ENCODE measurements at regions not wholly inside any gene's neighbourhood (a gene's known extent, or its start where the extent isn't known, plus 50 kb on each side); places are given as distances from the start of the nearest gene placed in this dataset.
"Not testable (repeated sequence)": the region's sequence is repeated elsewhere in the genome, so short reads cannot be mapped to it uniquely, and the experiment has no call there.

- not testable (repeated sequence) for TF ChIP-seq POLR2A (IDR thresholded peaks at IDR 0.05; ENCODE audit: low read length); NR3C1 (IDR thresholded peaks at IDR 0.05); HDAC2 (IDR thresholded peaks at IDR 0.05); HOXA7 (CRISPR knock-in tag; IDR thresholded peaks at IDR 0.05); ZC3H11A (IDR thresholded peaks at IDR 0.05); ESRRA (IDR thresholded peaks at IDR 0.05; ENCODE audit: borderline replicate concordance, low read length); JUN (IDR thresholded peaks at IDR 0.05); MAX (IDR thresholded peaks at IDR 0.05); SREBF2 (IDR thresholded peaks at IDR 0.05); CHD2 (IDR thresholded peaks at IDR 0.05; ENCODE audit: low read length, partially characterized antibody); RFX5 (IDR thresholded peaks at IDR 0.05)
- TF ChIP-seq, protein P1, sequence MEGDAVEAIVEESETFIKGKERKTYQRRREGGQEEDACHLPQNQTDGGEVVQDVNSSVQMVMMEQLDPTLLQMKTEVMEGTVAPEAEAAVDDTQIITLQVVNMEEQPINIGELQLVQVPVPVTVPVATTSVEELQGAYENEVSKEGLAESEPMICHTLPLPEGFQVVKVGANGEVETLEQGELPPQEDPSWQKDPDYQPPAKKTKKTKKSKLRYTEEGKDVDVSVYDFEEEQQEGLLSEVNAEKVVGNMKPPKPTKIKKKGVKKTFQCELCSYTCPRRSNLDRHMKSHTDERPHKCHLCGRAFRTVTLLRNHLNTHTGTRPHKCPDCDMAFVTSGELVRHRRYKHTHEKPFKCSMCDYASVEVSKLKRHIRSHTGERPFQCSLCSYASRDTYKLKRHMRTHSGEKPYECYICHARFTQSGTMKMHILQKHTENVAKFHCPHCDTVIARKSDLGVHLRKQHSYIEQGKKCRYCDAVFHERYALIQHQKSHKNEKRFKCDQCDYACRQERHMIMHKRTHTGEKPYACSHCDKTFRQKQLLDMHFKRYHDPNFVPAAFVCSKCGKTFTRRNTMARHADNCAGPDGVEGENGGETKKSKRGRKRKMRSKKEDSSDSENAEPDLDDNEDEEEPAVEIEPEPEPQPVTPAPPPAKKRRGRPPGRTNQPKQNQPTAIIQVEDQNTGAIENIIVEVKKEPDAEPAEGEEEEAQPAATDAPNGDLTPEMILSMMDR (IDR thresholded peaks at IDR 0.05): not testable (repeated sequence)
- TF ChIP-seq, protein P2, sequence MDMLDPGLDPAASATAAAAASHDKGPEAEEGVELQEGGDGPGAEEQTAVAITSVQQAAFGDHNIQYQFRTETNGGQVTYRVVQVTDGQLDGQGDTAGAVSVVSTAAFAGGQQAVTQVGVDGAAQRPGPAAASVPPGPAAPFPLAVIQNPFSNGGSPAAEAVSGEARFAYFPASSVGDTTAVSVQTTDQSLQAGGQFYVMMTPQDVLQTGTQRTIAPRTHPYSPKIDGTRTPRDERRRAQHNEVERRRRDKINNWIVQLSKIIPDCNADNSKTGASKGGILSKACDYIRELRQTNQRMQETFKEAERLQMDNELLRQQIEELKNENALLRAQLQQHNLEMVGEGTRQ (IDR thresholded peaks at IDR 0.05): not testable (repeated sequence)
Observed at GRCh38 chr5:176061269-176061622, 93.1 kb upstream of the THOC3 start.
